Adipocyte (in vitro differentiated cells): ENCODE measurements at regions not wholly inside any gene's neighbourhood (a gene's known extent, or its start where the extent isn't known, plus 50 kb on each side); places are given as distances from the start of the nearest gene placed in this dataset.

Experiments
- DNase-seq: peaks from one replicate; pipeline ENCODE4 v3.0.0-alpha.2; 2015; ENCODE audit warnings: low read depth
- H3K27me3 ChIP-seq: replicated peaks from 2 replicates; pipeline ENCODE4 v1.7.0; 2013; ENCODE audit warnings: mild to moderate bottlenecking, low read length, moderate library complexity; ENCODE audit not compliant: control insufficient read depth, insufficient read depth
- H3K36me3 ChIP-seq: 2 replicates; pipeline ENCODE4 v1.7.0; 2013; ENCODE audit warnings: low read length, mild to moderate bottlenecking, moderate library complexity; ENCODE audit not compliant: control insufficient read depth, insufficient read depth, severe bottlenecking
- H3K4me1 ChIP-seq: 2 replicates; pipeline ENCODE4 v1.7.0; 2013; ENCODE audit warnings: mild to moderate bottlenecking, low read length, moderate library complexity; ENCODE audit not compliant: control insufficient read depth, insufficient read depth
- H3K4me3 ChIP-seq: 2 replicates; pipeline ENCODE4 v1.7.0; 2013; ENCODE audit warnings: mild to moderate bottlenecking, low read length, moderate library complexity
- H3K9ac ChIP-seq: 2 replicates; pipeline ENCODE4 v1.7.0; 2013; ENCODE audit warnings: mild to moderate bottlenecking, low read length, moderate library complexity
- H3K9me3 ChIP-seq: 2 replicates; pipeline ENCODE4 v1.7.0; 2013; ENCODE audit warnings: mild to moderate bottlenecking, low read length, moderate library complexity; ENCODE audit not compliant: control insufficient read depth

DNA sequence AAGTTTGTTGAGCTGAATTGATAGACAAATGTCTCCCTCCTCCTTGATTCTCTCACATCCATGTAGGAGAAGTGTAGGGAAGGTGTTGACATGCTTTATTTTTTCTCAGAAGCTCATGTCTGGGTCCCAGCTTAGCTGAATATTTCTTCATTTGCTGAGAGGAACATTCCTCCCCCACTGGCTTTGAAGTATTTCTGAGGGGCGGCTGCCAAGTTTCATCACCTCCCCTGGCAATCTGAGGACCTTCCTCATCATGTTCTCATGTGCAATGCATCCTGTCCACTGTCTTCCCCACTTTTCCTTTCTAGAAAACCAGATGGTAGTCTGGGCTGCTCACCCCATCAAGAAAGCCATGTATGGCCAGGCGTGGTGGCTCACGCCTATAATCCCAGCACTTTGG, 168.9 kb upstream of the RGMA start:
- no peak for DNase-seq
- no peak overlapping the region for H3K9ac ChIP-seq

DNA sequence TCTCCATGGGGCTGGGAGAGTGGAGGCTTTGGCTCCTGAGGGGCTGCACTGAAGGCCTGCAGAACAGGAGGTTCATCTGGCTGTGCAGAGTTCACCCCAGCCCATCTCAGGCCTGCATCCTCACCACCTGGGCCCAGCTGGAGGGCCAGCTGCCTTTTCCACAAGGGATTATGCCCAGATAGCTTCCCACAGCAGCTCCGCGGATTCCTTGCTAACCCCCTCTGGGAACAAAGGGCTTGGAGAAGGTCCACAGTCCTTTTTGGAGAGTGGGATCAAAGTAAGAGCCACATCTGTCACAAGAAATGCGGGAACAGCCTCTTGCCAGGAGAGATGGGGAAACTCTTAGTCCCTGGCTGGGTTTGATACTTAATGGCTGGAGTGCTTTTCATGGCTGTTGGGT, 164.7 kb upstream of the RGMA start:
- Histone ChIP-seq H3K4me3 (no peak overlapping the region), H3K36me3 (no peaks in the 10 kb centered on the region), H3K27me3 (no peaks in the 10 kb centered on the region), H3K4me1 (no peaks in the 10 kb centered on the region), H3K9me3 (no peaks in the 10 kb centered on the region), H3K9ac (no peak overlapping the region)
- DNase-seq, result no peak

More for the DNA sequence above, 168.9 kb upstream of the RGMA start:
- no peaks in the 10 kb centered on the region for H3K27me3 ChIP-seq
- peaks cover 4% of the 10 kb centered on the region for H3K9me3 ChIP-seq
- H3K4me3 ChIP-seq, result no peak overlapping the region
- no peaks in the 10 kb centered on the region for H3K4me1 ChIP-seq
- H3K36me3 ChIP-seq, result no peaks in the 10 kb centered on the region

DNA sequence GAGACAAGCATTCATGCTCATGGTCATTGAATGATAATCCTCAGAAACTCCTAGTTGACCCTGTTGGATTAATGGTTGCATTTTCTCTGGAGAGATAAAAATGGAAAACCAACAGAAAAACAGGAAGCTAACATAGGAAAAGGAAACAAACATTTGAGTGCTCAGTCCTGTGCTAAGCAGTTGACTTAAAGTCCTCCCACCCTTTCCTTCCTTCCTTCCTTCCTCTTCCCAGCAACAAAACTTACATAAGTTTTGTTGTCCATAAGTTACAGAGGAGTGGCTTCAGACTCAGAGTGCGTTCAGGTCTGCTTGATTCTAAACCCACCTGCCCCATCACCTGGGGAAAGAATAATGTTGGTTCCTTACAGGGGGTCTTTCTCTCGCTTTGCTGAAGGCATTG, 163.8 kb upstream of the RGMA start:
- no peaks in the 10 kb centered on the region for H3K27me3 ChIP-seq
- no peak for DNase-seq

DNA sequence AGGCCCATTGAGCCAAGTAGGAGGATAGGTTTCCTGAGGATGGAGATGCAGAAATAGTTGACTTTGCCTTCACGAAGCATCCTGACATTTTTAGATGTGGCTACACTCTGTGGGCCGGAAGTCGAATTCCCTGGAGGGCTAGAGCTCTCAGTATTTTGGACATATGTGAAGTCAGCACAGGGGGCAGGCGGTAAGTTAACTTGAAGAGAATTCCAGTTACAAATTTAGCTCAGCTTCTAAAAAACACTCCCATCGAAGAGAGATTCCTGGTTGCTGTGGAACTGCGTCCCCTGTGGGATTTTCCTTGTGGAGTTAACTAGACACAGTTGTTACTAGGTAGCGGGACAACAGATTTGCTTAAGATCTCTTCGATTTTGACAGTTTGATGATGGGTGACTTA, 161.9 kb upstream of the RGMA start:
- Histone ChIP-seq H3K27me3 (no peaks in the 10 kb centered on the region), H3K4me3 (no peak overlapping the region), H3K9ac (no peak overlapping the region), H3K36me3 (no peaks in the 10 kb centered on the region), H3K9me3 (no peaks in the 10 kb centered on the region), H3K4me1 (peaks cover 5% of the 10 kb centered on the region)
- no peak for DNase-seq

More for the DNA sequence above, 163.8 kb upstream of the RGMA start:
- no peak overlapping the region for H3K9ac ChIP-seq
- no peaks in the 10 kb centered on the region for H3K36me3 ChIP-seq
- no peaks in the 10 kb centered on the region for H3K4me1 ChIP-seq
- no peaks in the 10 kb centered on the region for H3K9me3 ChIP-seq
- no peak overlapping the region for H3K4me3 ChIP-seq

DNA sequence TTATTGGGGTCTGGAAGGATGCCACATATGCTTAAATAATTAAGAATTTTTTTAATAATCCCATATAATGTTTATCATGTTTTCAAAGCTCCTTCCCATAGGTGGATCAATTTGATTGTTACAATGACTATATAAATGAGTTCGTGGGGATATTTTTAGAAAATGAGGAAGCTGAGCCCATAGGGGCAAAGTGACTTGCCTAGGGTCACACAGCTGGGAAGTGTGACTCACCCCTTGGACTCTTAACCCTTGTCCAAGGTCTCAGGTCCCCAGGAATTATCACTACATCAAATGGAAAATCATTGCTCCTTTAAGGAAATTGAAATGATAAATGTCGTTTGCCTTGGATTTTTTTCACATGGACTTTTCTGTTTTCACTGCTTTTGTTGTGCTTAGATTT, 161.2 kb upstream of the RGMA start:
- DNase-seq, result no peak
- H3K4me1 ChIP-seq, result peaks cover 5% of the 10 kb centered on the region

DNA sequence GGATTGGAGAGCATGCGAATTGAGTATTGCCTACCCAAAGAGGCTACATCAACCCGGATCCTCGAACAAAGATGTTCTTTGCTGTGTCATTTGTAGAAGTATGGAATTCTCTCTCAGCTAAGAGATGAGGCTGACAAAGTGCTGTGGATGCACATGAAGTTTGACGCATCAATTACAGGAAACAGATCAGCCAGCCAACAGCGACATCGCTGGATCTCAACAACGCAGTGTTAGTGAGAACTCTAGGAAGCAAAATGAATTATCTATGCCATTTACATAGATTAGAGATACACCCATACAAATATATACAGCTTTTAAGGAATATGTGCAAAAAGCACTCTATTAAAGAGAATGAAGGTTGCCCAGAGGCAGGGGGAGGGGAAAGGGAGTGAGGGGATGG, 160.6 kb upstream of the RGMA start:
- Histone ChIP-seq H3K9me3 (no peaks in the 10 kb centered on the region), H3K27me3 (peaks cover 3% of the 10 kb centered on the region), H3K4me1 (peaks cover 5% of the 10 kb centered on the region), H3K4me3 (no peak overlapping the region), H3K9ac (no peak overlapping the region), H3K36me3 (no peaks in the 10 kb centered on the region)
- no peak for DNase-seq

More for the DNA sequence above, 161.2 kb upstream of the RGMA start:
- H3K27me3 ChIP-seq, result no peaks in the 10 kb centered on the region
- no peaks in the 10 kb centered on the region for H3K9me3 ChIP-seq
- H3K36me3 ChIP-seq, result no peaks in the 10 kb centered on the region
- no peak overlapping the region for H3K4me3 ChIP-seq
- no peak overlapping the region for H3K9ac ChIP-seq

DNA sequence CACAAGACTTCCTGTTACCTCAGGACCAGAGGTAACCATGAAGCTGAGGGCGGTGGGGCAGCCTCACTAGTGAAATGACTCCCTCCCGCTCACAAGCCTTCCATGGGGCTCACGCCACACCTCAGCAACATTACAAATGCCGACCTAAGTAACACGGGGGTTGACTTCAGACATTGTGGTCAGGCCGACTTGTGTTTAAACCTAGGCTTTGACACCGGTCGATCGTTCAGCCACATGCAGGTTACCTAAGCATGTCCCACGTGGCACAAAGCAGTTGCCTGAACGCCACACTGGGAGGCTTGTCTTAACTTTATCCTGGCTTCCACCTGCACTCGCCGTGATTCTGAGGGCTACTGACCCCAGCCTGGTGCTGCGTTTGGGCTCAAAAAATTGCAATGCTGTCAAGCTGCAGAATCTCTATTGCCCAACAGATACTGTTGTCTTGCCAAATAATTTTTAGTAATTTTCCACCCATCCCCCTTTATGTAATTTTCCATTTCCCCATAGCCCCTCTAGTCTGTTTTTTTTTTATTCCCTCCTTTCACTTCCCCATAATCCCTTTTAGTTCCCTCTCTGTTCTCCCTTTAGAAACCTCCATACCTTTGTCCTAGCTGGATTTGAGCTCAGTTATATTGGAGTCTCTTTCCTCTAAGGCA, 158.6 kb upstream of the RGMA start:
- no peak overlapping the region for H3K4me3 ChIP-seq
- H3K27me3 ChIP-seq, result peaks cover 5% of the 10 kb centered on the region
- no peak for DNase-seq
- no peaks in the 10 kb centered on the region for H3K36me3 ChIP-seq
- no peaks in the 10 kb centered on the region for H3K9me3 ChIP-seq
- peaks cover 5% of the 10 kb centered on the region for H3K4me1 ChIP-seq
- H3K9ac ChIP-seq, result no peak overlapping the region

DNA sequence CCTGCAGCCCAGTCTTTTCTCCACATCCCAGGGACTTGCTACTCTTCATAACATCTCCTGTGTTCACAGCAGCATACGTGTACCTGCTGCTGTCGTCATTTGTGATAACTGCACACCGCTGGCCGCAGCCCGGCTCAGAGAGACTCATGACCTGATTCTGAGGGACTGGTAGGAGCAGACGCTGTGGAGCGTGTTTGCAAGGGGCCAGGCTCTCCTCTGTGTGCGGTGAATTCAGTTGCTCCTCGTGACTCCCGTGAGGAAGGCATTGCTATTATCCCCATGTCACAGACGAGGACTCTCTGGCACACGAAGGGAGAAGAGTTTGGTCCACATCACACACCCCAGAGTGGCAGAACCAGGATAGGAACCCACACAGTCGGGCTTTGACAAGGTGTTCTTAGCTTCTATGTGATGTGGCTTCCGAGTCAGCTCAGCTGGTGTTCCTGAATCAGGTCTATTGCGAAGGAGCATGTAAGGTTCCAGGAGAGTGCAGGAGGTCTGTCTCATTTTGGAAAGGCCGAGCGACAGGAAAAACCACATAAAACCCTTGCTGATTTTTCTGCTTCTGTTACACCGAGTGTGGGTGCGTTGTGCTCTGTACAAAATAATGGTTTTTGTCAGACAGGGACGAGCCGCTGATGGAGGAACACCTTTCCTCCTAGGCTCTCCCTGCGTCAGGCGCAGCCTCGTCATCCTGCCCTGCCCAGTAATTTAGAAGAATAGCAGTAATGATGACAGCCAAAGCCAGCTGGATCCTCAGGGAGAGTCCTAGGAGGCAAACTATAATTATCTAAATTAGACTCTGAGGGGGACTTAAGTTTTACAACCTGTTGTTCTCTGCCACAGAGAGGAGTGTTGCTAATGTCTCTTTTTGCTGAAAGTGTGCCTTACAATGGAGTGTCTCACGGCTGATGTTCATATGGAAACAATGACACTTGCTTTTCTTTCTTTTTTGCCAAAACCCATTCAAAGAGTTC, 157.5 kb upstream of the RGMA start:
- peaks cover 5% of the 10 kb centered on the region for H3K4me1 ChIP-seq
- H3K9ac ChIP-seq, result no peak overlapping the region
- H3K27me3 ChIP-seq, result peaks cover 5% of the 10 kb centered on the region
- H3K36me3 ChIP-seq, result no peaks in the 10 kb centered on the region
- DNase-seq, result no peak
- H3K4me3 ChIP-seq, result no peak overlapping the region
- no peaks in the 10 kb centered on the region for H3K9me3 ChIP-seq

DNA sequence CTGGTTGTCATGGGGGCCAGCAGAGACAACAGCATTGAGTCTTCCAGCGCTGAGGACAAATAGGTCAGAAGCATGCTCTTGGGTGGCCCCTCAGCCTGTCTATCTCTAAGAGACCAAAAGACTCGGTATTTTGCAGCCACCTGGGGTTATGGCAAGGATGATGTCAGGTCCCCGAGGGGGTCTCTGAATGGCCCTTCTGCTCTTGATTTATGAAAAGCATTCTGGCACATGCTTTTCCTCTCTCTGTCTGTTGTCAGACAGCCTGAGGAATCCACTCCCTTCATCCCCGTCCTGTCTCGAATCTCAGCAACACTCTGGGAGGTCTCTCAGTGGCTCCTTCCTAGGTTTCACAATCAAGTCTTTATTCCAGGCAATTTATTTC, 156.6 kb upstream of the RGMA start:
- H3K9me3 ChIP-seq, result no peaks in the 10 kb centered on the region
- H3K4me1 ChIP-seq, result peaks cover 5% of the 10 kb centered on the region

DNA sequence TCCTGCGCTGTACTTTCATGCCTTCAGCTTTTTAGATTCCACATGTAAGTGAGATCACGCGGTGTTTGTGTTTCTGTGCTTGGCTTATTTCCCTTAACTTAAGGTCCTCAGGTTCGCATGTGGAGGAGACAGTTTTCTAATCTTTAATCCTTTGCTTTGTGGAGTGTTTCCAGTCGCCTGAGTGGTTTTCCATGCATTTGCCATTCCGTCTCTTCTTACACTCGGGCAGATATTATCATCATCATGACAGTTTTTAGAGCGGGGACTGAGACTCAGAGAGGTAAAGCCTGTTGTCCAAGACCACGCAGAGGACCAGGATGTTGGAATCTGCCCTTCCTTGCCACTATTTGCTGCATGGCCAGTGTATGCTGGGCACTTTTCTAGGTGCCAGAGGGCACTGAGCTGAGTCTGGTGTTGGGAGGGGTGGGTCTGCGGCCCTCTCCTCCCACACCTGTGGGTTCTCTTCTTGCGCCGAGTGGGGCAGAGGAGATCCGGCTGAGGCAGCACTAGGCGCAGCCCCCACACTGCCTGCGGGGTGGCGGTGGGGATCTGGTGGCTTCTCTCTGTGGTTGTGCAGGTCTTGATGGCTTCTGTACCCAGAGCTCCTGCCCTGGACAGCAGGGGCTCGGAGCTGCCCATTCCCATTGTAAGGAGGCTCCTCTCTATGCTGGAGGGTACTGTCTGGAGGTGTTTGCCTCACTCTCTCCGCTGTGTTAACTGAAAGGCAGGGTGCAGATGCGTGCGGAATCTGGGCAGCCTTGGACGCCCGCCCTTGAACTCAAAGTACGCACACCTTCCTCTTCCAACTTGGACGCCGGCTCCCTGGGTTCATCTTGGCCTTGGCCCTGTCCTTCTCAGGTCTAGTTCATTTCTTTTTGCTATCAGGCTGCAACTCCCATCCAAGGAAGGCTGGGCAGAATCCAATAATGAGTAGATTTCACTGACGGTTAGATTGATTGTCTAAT, 156.0 kb upstream of the RGMA start:
- Histone ChIP-seq H3K4me3 (no peak overlapping the region), H3K36me3 (no peaks in the 10 kb centered on the region)

More for the DNA sequence above, 156.6 kb upstream of the RGMA start:
- Histone ChIP-seq H3K9ac (no peak overlapping the region), H3K4me3 (no peak overlapping the region), H3K36me3 (no peaks in the 10 kb centered on the region), H3K27me3 (peaks cover 5% of the 10 kb centered on the region)
- no peak for DNase-seq

DNA sequence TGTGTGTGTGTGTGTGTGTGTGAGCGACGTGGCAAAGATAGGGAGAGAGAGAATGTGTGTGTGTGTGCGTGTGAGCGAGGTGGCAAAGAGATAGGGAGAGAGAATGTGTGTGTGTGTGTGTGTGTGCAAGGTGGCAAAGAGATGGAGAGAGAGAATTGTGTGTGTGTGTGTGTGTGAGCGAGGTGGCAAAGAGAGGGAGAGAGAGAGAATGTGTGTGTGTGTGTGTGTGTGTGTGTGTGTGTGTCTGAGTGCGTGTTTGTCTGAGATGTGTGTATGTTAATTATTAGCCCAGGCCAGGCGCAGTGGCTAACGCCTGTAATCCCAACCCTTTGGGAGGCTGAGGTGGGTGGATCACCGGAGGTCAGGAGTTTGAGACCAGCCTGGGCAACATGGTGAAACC, 154.6 kb upstream of the RGMA start:
- H3K9ac ChIP-seq, result no peak overlapping the region
- H3K27me3 ChIP-seq, result peaks cover 5% of the 10 kb centered on the region
- no peaks in the 10 kb centered on the region for H3K9me3 ChIP-seq
- no peak for DNase-seq
- no peak overlapping the region for H3K4me3 ChIP-seq
- peaks cover 5% of the 10 kb centered on the region for H3K4me1 ChIP-seq
- H3K36me3 ChIP-seq, result no peaks in the 10 kb centered on the region

More for the DNA sequence above, 156.0 kb upstream of the RGMA start:
- Histone ChIP-seq H3K9ac (no peak overlapping the region), H3K27me3 (peaks cover 5% of the 10 kb centered on the region), H3K9me3 (no peaks in the 10 kb centered on the region), H3K4me1 (peaks cover 5% of the 10 kb centered on the region)
- DNase-seq, result no peak
